ENCODE measurements at regions not wholly inside any gene's neighbourhood (a gene's known extent, or its start where the extent isn't known, plus 50 kb on each side); places are given as distances from the start of the nearest gene placed in this dataset.

DNA sequence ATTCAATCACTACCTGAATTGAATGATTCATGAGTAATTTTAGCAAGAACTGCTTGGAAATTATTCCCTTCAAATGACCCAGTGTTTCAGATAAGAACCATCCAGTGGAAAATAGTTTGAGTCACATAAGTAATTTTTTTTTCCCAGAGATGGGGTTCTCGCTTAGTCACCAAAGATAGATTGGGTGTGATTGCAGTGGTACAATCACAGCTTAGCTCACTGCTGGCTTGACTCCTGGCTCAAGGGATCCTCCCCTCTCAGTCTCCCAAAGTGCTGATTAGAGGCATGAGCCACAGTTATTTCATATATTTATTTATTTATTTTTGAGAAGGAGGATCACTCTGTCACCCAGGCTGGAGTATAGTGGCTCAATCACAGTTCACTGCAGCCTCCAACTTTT, 574.5 kb upstream of the ARRDC3 start:
- no peaks in the 10 kb centered on the region for H3K9me3 ChIP-seq
- H3K36me3 ChIP-seq, result no peaks in the 10 kb centered on the region
- H3K4me3 ChIP-seq, result no peak overlapping the region
- intact Hi-C loops (cut with DNase I; ENCODE audit: low total_unique reads), result no loop called here
- DNase-seq, result no peak
- TF ChIP-seq, protein P1, sequence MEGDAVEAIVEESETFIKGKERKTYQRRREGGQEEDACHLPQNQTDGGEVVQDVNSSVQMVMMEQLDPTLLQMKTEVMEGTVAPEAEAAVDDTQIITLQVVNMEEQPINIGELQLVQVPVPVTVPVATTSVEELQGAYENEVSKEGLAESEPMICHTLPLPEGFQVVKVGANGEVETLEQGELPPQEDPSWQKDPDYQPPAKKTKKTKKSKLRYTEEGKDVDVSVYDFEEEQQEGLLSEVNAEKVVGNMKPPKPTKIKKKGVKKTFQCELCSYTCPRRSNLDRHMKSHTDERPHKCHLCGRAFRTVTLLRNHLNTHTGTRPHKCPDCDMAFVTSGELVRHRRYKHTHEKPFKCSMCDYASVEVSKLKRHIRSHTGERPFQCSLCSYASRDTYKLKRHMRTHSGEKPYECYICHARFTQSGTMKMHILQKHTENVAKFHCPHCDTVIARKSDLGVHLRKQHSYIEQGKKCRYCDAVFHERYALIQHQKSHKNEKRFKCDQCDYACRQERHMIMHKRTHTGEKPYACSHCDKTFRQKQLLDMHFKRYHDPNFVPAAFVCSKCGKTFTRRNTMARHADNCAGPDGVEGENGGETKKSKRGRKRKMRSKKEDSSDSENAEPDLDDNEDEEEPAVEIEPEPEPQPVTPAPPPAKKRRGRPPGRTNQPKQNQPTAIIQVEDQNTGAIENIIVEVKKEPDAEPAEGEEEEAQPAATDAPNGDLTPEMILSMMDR (IDR thresholded peaks at IDR 0.05), result no peak
- H3K27ac ChIP-seq, result no peak overlapping the region
- H3K4me1 ChIP-seq, result no peaks in the 10 kb centered on the region
- H3K27me3 ChIP-seq, result no peaks in the 10 kb centered on the region

DNA sequence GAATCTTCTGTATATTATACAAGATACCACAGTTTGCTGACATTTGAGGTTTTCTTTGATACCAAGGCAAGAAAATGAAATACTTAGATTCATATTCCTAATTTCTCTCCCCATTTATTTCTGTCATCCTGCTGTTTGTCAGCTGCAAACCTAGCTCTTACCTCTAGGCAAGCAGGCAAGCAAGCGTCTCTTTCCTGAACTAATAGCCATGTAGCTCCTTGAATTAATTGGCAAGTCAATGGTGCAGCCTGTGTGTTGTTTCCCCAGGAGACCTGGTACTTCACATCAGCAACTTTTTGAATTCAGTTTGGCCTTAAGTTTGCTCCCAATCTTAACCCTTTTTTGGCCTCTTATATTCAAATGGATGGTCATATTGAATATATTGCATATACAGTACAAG, 573.6 kb upstream of the ARRDC3 start:
- H3K4me1 ChIP-seq, result no peaks in the 10 kb centered on the region
- TF ChIP-seq, protein P1 (IDR thresholded peaks at IDR 0.05), result no peak
- intact Hi-C loops (cut with DNase I; ENCODE audit: low total_unique reads), result no loop called here
- H3K27me3 ChIP-seq, result no peaks in the 10 kb centered on the region
- H3K36me3 ChIP-seq, result no peaks in the 10 kb centered on the region
- no peaks in the 10 kb centered on the region for H3K9me3 ChIP-seq
- DNase-seq, result no peak
- no peak overlapping the region for H3K4me3 ChIP-seq
- no peak overlapping the region for H3K27ac ChIP-seq

DNA sequence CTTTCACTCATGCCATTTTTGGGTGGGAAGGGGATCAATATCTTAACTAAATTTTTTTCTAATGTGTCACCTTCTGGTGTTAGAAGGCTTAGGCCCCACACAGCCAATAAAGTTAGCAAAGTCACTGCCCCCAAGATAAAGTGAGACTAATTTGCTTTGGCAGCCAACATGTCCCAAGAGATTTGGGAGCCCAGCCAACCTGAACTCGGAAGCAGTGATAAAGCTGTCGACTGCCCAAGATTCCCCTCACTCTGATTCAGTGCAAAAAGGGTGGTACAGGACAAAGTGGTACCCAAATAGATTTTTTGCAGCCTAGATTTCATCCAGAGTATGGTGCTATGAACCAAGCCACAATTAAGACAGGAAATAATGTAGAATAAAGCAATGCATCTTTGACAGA, 572.5 kb upstream of the ARRDC3 start:
- no peaks in the 10 kb centered on the region for H3K27me3 ChIP-seq
- no peak overlapping the region for H3K27ac ChIP-seq
- no peak overlapping the region for H3K4me3 ChIP-seq
- no peaks in the 10 kb centered on the region for H3K36me3 ChIP-seq
- intact Hi-C loops (cut with DNase I; ENCODE audit: low total_unique reads), result no loop called here
- TF ChIP-seq, protein P1 (IDR thresholded peaks at IDR 0.05), result no peak
- H3K4me1 ChIP-seq, result no peaks in the 10 kb centered on the region
- no peaks in the 10 kb centered on the region for H3K9me3 ChIP-seq
- DNase-seq, result no peak

DNA sequence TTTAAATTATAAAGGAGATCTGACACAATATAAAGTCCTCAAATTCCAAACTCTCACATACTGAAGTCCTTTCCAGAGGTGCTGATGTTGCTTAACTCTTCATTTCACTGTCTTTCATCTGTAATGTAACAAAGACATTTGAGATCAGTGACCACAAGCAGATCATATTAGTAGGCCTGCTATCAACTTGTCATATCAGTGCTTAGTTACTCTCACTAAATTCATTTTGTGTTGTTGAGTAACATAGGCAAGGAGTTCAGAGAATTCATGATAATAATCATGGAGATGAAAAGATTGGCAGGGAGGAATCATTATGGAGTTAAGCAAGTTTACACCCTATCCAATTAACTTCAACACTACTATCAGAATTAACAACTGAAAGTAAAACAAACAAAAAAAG, 571.0 kb upstream of the ARRDC3 start:
- Histone ChIP-seq H3K4me1 (no peaks in the 10 kb centered on the region), H3K9me3 (no peaks in the 10 kb centered on the region), H3K27me3 (no peaks in the 10 kb centered on the region), H3K27ac (no peak overlapping the region), H3K4me3 (no peak overlapping the region), H3K36me3 (no peaks in the 10 kb centered on the region)
- intact Hi-C loops (cut with DNase I; ENCODE audit: low total_unique reads), result no loop called here
- no peak for DNase-seq
- TF ChIP-seq, protein P1 (IDR thresholded peaks at IDR 0.05), result no peak

DNA sequence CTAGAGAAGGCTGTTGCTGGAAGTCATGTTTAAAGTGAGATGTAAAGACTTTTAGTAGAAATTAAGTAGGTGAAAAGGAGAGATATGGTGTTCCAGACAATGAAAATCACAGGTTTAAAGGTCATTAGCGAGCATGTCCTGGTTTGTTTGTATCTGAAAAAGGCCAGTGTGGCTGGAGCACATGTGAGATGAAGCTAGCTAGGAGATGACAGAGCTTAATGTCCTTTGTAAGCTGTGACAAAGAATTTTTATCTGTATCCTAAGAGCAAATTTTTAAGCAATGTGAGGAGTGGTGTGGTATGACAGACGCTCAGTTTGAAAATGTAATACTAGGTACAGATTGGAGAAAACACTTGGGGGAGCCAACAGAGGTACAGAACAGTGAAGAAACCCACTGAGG, 567.2 kb upstream of the ARRDC3 start:
- H3K9me3 ChIP-seq, result no peaks in the 10 kb centered on the region
- H3K27ac ChIP-seq, result no peak overlapping the region
- no peaks in the 10 kb centered on the region for H3K4me1 ChIP-seq
- TF ChIP-seq, protein P1 (IDR thresholded peaks at IDR 0.05), result no peak
- no peak for DNase-seq
- no peaks in the 10 kb centered on the region for H3K27me3 ChIP-seq
- H3K36me3 ChIP-seq, result no peaks in the 10 kb centered on the region
- no peak overlapping the region for H3K4me3 ChIP-seq
- intact Hi-C loops (cut with DNase I; ENCODE audit: low total_unique reads), result no loop called here

DNA sequence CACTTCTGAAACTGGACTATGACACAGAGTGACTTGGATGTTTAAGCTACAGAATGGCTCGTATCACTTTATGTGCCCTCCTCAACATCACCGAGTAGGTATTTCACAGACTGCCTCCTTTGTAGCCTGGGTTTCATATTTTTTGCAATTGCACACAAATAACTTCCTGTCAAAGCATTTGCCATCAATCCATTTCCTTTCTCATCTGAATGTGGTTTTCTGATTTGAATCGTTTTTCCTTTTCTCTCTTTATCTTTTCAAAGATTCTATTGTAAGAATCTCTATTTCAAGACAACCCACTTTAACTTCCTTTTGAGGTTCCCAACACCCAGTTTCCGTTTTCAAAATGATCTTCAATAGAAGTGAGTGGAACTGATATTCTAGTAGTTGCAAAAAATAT, 563.8 kb upstream of the ARRDC3 start:
- intact Hi-C loops (cut with DNase I; ENCODE audit: low total_unique reads), result no loop called here

More for the DNA sequence above, 563.8 kb upstream of the ARRDC3 start:
- Histone ChIP-seq H3K36me3 (no peaks in the 10 kb centered on the region), H3K9me3 (no peaks in the 10 kb centered on the region), H3K27me3 (no peaks in the 10 kb centered on the region), H3K4me1 (no peaks in the 10 kb centered on the region), H3K4me3 (no peak overlapping the region), H3K27ac (no peak overlapping the region)
- TF ChIP-seq, protein P1 (IDR thresholded peaks at IDR 0.05), result no peak
- no peak for DNase-seq

Data from tibial artery (tissue), 4 donors.